Inflammatory macrophage treated with lipopolysaccharide for 1 hour (primary cell): ENCODE measurements at regions not wholly inside any gene's neighbourhood (a gene's known extent, or its start where the extent isn't known, plus 50 kb on each side); places are given as distances from the start of the nearest gene placed in this dataset.
"Not testable (repeated sequence)": the region's sequence is repeated elsewhere in the genome, so short reads cannot be mapped to it uniquely, and the experiment has no call there.

Experiments
- DNase-seq, 2 donors: peaks; one replicate each; pipeline ENCODE4 v3.0.0-alpha.2; 2020 to 2022

DNA sequence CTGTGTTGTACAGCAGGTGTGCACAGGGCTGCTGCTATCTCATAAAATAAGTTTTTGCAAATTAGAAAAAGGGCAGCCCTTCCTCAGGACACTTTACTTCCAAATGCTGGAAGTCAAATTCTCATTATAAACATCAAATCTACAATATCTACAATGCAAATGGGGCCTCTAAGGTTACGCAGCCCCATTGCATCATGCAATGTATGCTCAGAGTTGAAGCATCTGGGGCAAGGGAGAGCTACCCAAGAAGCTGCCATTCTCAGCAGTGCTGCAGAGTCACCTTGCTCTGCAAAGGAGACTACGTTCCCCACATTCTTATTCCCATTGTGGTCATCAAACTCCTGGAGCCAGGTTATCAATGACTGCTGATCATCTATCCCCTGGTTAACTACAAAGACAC is 208.9 kb upstream of the POGK start:
- DNase-seq: no peak

DNA sequence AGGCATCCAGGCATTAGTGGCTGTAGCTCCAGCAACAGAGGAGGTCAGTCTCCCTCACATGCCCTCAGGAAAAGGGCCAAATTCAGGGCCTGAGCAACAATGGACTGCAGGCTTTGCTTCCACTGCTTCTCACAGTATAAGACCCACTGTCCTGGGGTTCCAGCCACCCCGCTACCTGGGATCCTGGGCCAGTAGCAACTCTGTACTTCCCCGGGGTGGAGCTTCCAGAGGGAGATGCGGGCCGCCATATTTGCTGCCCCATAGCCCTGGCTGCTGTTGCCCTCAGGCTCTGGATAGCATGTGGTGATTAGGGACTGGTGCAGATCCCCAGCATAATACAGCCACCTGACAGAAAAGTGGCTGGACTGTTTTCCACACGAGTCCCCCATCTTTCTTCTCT is 201.1 kb upstream of the POGK start:
- no peak for DNase-seq

DNA sequence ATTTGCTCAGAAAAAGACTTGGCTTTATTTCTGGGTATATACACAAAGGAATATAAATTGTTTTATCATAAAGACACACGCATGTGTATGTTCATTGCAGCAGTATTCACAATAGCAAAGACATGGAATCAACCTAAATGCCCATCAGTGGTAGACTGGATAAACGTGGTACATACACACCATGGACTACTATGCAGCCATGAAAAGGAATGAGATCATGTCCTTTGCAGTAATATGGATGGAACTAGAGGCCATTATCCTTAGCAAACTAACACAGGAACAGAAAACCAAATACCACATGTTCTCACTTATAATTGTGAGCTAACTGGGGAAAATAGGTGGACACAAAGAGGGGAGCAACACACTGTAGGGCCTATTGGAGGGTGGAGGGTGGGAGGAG is 182.0 kb upstream of the POGK start:
- not testable (repeated sequence) for DNase-seq

DNA sequence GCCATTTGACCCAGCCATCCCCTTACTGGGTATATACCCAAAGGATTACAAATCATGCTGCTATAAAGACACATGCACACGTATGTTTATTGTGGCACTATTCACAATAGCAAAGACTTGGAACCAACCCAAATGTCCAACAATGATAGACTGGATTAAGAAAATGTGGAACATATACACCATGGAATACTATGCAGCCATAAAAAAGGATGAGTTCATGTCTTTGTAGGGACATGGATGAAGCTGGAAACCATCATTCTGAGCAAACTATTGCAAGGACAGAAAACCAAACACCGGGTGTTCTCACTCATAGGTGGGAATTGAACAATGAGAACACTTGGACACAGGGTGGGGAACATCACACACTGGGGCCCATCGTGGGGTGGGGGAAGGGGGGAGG is 172.5 kb upstream of the POGK start:
- not testable (repeated sequence) for DNase-seq

DNA sequence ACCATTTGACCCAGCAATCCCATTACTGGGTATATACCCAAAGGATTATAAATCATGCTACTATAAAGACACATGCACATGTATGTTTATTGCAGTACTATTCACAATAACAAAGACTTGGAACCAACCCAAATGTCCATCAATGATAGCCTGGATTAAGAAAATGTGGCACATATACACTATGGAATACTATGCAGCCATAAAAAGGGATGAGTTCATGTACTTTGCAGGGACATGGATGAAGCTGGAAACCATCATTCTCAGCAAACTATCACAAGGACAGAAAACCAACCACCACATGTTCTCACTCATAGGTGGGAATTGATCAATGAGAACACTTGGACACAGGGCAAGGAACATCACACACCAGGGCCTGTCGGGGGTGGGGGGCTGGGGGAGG is 171.7 kb upstream of the POGK start:
- DNase-seq: not testable (repeated sequence)

DNA sequence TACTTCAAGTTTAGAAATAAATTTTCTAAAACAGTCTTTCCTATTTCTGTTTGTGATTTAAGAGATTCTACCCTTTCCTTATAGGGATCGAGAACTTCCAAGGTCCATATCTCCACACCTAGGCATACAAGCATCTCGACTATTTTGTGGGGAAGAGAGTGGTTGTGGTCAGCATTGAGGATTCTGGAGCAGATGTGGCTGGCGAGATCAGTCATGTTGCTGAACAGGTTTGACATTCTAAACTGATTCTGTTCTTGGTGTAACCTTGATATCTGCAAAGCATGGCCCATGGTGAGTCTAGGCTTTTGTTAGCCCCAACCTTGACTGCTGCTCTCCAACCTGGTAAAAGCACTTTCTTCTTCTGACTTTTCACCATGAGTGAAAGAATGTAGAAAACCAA is 167.6 kb upstream of the POGK start:
- DNase-seq: no peak

DNA sequence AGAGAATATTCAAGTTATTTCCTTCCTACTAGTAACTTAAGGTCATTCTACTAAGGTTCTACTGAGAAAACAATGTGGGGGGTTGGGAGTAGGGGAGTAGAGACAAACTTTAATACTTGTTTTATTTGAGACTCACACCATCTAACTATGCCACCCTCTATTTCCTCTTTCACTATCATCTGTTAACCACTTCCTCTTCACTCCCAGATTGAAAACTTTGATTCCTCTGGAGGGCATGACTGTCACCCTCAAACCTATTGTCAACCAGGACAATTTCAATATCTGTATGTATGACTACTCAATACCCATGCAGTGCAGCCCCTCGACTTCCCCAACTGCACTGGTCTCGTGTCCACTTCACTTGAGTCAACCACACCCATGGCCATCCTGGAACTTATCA is 165.6 kb upstream of the POGK start:
- DNase-seq: no peak

DNA sequence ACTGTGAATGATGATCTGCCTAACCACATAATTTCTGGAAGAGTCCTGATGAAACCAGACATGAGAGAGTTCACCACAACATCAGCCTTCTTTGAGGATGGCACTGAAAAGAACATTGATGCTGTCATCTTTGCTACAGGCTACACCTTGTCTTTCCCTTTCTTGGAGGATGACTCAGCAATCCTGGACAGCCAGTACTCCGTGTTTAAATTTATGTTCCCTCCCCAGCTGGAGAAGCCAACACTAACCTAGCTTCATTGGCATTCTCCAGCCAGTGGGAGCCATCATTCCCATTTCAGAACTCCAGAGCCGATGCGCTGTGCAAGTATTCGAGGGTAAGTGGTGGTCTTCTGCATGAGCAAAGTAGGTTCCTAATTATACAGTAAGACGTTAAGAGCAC is 164.1 kb upstream of the POGK start:
- DNase-seq: no peak

DNA sequence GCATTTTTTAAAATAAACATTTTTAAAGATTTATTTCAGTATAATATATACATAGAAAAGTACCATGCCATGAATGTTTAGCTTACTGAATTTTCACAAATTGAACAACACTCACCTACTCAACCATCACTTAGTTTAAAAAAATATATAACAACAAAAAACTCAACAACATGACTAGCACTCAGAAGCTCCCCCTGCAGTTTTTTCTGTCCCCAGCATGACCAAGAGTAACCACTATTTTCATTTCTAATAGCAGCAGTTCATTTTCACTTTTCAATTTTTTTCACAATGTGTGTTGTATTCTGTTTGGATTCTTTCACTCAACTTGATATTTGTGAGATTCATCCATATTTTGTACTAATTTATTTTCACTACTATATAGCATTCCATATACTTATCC is 162.3 kb upstream of the POGK start:
- DNase-seq: no peak

DNA sequence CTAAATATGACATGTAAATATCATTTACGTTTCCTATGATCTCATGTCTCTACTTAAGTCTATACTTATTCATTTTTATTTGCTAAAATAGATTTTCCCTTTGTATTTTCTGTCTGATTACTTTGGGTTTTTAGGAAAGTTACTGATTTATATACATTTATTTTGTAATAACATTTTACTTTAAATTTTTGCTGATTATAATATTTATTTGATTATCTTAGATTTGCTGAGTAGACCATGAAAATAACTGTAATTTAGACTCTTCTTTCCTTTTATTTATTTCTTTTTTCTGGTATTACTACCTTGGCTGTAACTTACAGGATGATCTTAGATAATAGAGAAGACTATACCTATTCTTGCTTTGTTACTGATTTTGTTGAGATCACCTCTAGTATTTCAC is 159.9 kb upstream of the POGK start:
- no peak for DNase-seq

DNA sequence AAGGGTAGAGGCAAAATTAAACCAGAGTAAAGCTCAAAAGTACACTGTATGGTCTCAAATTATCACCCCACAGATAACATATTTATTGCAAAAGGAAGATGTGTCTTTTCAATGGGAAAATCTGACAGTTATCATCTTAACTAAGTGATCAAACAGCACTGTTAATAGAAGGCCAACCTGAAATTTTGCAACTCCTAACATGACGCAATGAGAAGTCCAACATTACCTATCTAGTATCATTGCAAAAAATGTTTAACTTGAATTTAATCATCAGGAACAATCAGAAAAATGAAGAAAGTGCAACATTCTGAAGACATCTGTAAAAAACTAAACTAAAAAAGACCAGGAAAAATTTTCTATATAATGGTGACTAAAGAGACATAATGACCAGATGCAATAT is 156.7 kb upstream of the POGK start:
- no peak for DNase-seq

DNA sequence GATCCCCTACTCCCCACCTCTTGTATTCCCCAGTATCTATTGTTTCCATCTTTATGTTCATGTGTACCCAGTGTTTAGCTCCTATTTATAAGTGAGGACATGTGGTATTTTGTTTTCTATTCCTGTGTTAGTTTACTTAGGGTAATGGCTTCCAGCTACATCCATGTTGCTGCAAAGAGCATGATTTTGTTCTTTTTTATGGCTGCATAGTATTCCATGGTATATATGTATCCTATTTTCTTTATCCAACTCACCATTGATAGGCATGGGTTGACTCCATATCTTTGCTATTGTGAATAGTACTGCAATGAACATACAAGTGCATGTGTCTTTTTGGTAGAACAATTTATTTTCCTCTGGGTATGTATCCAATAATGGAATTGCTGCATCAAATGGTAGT is 154.6 kb upstream of the POGK start:
- not testable (repeated sequence) for DNase-seq

DNA sequence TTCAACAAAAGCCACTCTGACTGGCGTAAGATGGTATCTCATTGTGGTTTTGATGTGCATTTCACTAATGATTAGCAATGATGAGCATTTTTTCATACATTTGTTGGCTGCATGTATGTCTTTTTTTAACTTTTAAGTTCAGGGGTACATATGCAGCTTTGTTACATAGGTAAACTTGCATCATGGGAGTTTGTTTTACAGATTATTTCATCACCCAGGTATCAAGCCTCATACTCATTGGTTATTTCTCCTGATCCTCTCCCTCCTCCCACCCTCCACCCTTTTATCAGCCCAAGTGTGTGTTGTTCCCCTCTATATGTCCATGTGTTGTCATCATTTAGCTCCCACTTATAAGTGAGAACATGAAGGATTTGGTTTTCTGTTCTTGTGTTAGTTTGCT is 154.1 kb upstream of the POGK start:
- DNase-seq: no peak

DNA sequence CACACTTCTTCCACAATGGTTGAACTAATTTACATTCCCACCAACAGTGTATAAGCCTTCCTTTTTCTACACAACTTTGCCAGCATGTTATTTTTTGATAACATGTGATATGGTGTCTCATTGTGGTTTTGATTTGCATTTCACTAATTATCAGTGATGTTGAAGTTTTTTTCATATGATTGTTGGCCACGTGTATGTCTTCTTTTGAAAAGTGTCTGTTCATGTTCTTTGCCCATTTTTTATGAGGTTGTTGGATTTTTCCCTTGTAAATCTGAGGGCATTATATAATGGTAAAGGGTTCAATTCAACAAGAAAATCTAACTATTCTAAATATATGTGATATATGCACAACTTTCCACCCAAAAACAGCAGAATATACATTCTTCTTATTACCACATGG is 153.4 kb upstream of the POGK start:
- DNase-seq: not testable (repeated sequence)

DNA sequence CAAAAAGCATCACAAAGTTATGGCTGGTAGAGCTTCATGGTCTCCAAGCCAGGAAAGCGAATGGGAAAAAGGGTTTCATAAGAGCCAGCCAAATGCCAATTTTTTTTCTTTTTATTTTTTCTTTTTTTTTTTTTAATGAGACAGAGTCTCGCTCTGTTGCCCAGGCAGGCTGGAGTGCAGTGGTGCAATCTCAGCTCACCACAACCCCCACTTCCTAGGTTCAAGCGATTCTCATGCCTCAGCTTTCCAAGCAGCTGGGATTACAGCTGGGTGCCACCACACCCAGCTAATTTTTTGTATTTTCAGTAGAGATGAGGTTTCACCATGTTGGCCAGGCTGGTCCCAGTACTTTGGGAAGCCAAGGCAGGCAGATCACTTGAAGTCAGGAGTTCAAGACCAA is 148.7 kb upstream of the POGK start:
- DNase-seq: not testable (repeated sequence)

DNA sequence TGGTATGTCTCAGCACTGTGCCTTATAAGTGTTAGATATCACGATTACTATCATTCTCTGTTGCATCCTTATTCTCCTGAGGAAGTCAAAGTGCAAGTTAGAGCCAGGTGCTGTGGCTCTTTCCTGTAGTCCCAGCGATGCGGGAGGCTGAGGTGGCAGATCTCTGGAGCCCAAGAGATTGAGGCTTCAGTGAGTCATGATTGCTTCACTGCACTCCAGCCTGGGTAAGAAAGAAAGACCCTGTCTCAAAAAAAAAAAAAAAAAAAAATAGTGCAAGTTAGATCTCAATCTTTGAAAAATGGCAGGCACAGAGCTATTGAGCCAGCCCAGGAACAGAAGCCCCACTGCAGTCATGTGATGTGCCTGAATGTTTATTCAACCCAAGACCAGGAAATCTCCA is 147.8 kb upstream of the POGK start:
- no peak for DNase-seq

DNA sequence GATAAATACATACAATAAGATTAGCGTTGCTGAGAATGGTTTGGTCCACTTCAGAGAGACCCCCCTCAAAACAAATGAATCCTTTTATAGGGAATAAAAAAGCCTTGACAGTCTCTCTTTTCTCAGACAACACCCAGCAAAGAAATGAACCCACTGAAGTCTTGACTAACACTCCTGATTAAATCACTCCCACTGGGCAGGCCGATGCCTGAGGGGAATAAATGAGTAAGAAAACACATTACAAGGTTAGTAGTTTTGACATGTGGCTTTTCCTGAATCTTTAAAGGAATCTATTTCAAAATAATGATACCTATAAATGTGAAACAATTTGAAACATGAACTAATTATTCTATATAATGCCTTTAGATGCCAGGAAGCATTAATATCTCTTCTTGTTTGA is 146.9 kb upstream of the POGK start:
- no peak for DNase-seq

DNA sequence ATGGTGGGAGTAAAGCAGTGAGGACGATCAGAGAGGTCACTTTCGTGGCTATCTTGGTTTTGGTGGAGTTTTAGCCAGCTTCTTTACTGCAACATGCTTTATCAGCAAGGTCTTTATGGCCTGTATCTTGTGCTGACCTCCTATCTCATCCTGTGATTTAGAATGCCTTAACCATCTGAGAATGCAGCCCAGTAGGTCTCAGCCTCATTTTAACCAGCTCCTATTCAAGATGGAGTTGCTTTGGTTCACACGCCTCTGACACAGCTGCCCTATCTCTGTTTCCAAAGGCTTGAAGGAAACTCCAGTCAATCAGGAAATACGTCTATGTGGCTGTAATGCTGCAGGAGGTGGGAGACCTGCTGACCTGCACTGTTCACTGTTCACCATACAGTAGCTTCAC is 146.1 kb upstream of the POGK start:
- no peak for DNase-seq

DNA sequence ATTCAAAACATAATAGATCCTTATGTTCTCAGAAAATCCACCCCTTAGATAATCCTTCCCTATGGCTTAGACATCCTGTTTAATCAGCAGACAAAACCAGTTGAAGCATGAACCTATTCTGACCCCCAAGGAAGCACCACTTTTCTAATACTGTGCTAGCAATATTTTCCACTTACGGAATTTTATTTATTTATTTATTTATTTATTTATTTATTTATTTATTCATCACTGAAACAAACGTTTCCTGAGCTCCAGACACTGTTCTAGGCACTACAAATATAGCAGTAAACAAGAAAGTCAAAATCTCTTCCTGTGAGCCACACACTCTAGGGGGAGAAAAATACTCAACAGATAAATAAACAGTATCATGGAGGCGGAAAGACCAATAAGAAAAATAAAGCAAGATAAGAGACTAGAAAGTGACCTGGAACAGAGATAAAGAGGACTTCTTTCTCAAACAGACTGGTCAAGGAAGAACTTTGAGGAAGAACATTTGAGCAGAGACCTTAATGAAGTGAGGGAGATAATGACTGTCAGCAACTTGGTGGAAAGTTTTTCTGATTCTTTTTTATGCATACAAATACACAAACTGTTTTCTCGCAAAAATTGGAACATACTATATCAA is 145.5 kb upstream of the POGK start:
- no peak for DNase-seq

DNA sequence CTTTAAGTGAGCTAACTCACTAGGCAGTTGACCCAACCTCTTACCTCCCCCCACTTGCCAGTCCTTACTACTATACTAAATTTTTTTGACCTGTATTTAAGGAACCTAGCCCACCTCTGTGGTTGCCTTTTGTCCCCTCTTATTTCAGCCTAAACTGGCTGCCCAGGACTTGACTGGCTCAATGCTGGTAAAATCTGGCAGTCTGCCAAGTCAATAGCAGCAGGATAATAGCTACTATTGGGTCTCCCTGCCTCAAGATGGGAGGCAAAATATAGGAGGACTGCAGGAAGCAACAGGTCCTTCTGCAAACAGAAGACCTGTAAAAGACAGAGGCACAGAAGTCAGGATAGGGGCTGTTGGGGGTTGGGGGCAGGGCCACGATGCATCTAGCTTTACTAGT is 144.2 kb upstream of the POGK start:
- no peak for DNase-seq

DNA sequence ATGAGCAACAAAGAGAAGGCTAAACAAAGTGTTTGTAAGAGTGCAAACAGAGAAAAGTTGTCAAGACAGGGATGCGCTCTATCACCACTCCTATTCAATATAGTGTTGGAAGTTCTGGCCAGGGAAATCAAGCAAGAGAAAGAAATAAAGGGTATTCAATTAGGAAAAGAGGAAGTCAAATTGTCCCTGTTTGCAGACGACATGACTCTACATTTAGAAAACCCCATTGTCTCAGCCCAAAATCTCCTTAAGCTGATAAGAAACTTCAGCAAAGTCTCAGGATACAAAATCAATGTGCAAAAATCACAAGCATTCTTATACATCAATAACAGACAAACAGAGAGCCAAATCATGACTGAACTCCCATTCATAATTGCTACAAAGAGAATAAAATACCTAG is 143.4 kb upstream of the POGK start:
- not testable (repeated sequence) for DNase-seq

DNA sequence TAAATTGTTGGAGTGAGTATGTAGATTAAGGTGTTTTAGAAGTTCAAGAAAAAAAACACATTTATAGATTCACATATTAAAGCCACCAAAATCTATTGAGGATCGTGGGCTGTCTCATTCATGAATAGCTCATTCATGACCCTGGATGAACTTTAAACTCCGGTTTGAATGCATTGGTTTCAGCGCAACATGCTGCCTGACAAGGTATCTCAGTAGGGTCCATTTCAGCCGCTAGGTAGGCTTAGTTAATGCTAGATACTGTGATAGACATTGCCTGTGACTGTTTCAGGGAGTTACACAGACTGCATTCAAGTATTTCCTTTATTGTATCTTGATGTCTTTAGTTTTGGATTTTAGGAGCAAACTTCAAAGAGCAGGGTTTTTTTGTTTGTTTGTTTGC is 140.5 kb upstream of the POGK start:
- no peak for DNase-seq

DNA sequence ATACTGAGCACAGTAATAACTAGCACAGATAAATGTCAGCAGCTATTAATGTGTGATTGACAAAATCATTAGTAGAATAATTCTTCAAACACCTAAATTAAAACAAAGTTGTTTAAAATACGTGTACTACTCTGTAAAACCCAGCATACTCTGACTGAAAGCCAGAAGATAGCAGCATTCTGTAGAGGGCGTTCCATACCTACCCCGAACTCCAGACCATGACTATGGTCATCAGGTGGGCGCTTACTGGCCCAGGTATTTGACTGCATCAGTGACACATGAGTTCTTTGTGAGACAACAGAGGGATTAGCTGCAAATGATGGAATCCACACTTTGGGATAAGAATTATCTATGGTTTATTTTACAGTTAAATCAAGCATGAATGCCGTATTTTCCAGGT is 139.7 kb upstream of the POGK start:
- no peak for DNase-seq

DNA sequence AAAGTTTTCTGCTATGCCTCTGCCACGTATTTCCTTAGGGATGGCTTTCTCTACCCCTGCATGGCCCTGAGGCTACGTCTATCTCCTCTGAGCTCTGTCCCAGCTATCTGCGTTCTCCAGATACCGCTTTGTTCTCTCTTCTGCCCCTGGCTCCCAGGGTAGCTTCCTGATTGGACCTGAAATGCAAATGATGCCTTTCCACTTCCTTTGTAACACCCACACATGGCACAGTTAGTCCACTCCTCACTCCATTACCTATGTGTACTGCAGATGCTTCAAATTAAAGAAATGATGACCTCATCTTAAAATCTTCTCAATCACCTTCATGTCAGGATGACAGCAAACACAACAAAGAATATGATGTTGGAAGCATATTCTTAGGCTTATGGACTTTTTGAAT is 138.6 kb upstream of the POGK start:
- DNase-seq: no peak

DNA sequence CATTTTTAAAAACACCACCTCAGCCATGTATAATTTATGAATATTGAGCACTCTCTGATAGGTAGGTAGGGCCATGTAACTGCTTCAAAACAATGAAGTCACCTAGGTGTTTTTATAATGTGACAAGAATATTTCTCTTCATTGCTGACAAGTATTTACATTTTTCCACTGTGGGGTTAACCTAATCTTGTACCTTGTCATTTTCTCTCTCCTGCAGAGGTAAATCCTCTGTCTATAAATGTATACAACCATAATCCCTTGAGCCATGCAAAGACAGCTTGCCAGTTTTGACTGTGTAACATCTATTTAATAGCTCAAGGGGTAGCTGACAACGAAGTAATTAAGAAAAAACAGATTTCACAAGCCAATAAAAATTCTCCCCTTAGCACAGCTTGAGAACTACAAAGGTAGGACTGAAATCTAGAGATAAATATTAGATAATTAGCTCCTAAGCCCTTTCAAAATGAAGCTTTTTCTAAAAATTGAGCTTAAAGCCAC is 137.6 kb upstream of the POGK start:
- no peak for DNase-seq

DNA sequence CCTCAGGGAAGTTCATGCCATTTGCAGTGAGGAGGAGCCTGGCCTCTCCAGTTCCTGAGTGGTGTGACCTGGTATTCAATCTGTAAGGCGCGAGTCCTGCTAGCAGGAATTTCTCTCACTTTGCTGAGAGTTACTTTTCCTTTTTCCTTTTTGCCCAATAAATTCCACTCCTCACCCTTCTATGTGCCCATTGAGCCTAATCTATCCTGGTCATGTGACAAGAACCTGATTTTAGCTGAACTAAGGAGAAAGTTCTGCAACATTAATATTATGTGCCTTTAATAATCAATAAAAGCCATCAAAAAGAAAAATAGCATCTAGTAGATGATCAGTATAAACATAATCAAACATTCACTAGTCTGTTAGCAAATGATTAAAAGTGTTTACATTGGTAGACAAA is 136.1 kb upstream of the POGK start:
- no peak for DNase-seq
